ENCODE measurements at regions not wholly inside any gene's neighbourhood (a gene's known extent, or its start where the extent isn't known, plus 50 kb on each side); places are given as distances from the start of the nearest gene placed in this dataset.

- Histone ChIP-seq H2BK20ac (ENCODE audit: low read depth, low read length, poor library complexity, severe bottlenecking) (no peak overlapping the region), H2AK5ac (ENCODE audit: insufficient read length, low read length) (no peak overlapping the region), H3K14ac (ENCODE audit: insufficient read depth, low read length) (no peak overlapping the region), H3K4me1 (ENCODE audit: insufficient read depth, low read length) (no peaks in the 10 kb centered on the region), H4K5ac (ENCODE audit: insufficient read length, low read depth, low read length) (no peak overlapping the region), H3K18ac (ENCODE audit: insufficient read length, low read depth, low read length) (no peak overlapping the region), H3K9me3 (ENCODE audit: control insufficient read depth, low read depth, low read length) (no peaks in the 10 kb centered on the region), H2BK5ac (ENCODE audit: insufficient read length, low read length) (no peak overlapping the region), H2BK12ac (ENCODE audit: insufficient read length, low read depth, low read length) (no peak overlapping the region), H2BK15ac (ENCODE audit: low read depth, low read length) (no peak overlapping the region), H3T11ph (ENCODE audit: low read length) (no peak overlapping the region), H3K23ac (ENCODE audit: insufficient read length, low read depth, low read length) (no peak overlapping the region), H3K56ac (ENCODE audit: insufficient read length, low read depth, low read length) (no peak overlapping the region), H2BK120ac (ENCODE audit: low read depth, low read length, poor library complexity, severe bottlenecking) (no peak overlapping the region), H3K23me2 (ENCODE audit: insufficient read length, low read depth, low read length, poor library complexity, severe bottlenecking) (no peaks in the 10 kb centered on the region), H3K4ac (ENCODE audit: low read depth, low read length) (no peak overlapping the region), H3K4me2 (ENCODE audit: insufficient read depth, insufficient read length, low read length) (no peak overlapping the region), H3K27ac (ENCODE audit: insufficient read length, low read depth, low read length) (no peak overlapping the region), H4K20me1 (ENCODE audit: control insufficient read depth, insufficient read depth, insufficient read length) (no peaks in the 10 kb centered on the region), H4K8ac (replicated peaks; ENCODE audit: insufficient read length, low read depth, low read length) (no peak overlapping the region), H3K9ac (ENCODE audit: extremely low read depth, insufficient read length, low read length) (no peak overlapping the region), H3K79me2 (ENCODE audit: insufficient read depth, low read length) (no peaks in the 10 kb centered on the region), H3K79me1 (ENCODE audit: insufficient read depth, low read depth, low read length, poor library complexity, severe bottlenecking) (no peaks in the 10 kb centered on the region), H3K27me3 (ENCODE audit: insufficient read depth, low read length) (no peaks in the 10 kb centered on the region), H2AFZ (ENCODE audit: low read length) (no peak overlapping the region), H4K91ac (ENCODE audit: insufficient read length, low read depth, low read length) (no peak overlapping the region)
- no peak for DNase-seq
- no peak overlapping the region for H3K4me3 Mint-ChIP-seq
- no CpG with 5 or more reads among the region's 5 CpGs for WGBS (ENCODE audit: extremely low coverage, insufficient read length, low lambda C conversion rate)
- H3K4me1 Mint-ChIP-seq: peaks cover 4 to 9% of the 10 kb centered on the region in 2 experiments; a peak in 3 of 4 replicates
- TF ChIP-seq CTCF (conservative IDR thresholded peaks at IDR 0.05): no peak
- peak overlapping the region in 1 of 3 experiments; percentile 18; a peak in 1 of 7 replicates for H3K27ac Mint-ChIP-seq
- H3K9me3 Mint-ChIP-seq: no peaks in the 10 kb centered on the region
- peaks cover 2 to 23% (median 18%) of the 10 kb centered on the region in 3 experiments; a peak in 6 of 7 replicates for H3K36me3 Mint-ChIP-seq (ENCODE audit: insufficient read depth in 1 of 3, low read depth in 3 of 3)
- H3K27me3 Mint-ChIP-seq (ENCODE audit: low read depth): no peaks in the 10 kb centered on the region
These were observed 524.8 kb downstream of the UTRN start for GRCh38 chr6:144809969-144810368.

Measured in H9 (cell line).